ENCODE measurements at regions not wholly inside any gene's neighbourhood (a gene's known extent, or its start where the extent isn't known, plus 50 kb on each side); places are given as distances from the start of the nearest gene placed in this dataset.

DNA sequence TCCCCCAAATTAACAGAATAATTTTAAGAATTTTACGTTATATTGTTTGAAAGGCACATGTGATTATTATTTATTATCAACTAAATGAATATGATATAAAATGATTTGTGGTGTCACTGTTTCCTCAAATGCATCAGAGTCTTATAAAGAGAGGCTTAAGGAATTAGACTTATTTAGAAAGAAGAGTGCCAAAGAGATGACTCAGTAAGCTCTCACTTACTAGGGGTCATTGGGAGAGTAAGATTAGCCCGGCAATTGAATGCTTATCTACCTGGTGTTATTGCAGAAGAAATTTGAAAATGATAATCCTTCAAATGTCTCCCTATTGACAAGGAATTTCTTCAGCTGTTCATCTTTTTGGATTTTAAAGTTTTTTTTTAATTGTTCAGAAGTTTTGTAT lies 408.7 kb downstream of the OXSM start:
- POLR2A ChIA-PET, result no interaction called here
- WGBS (ENCODE audit: insufficient coverage, low coverage, missing lambda C conversion rate), result 3% methylated on average over 2 of the region's 2 CpGs
- no TSS peak for BruUV-seq (replicated peaks)

More for the DNA sequence above, 408.7 kb downstream of the OXSM start:
- Histone ChIP-seq H3K27ac (ENCODE audit: extremely low read depth, low read depth, low read length) (no peak overlapping the region), H3K9me3 (replicated peaks; ENCODE audit: control insufficient read depth, insufficient read depth, low read depth, low read length) (no peaks in the 10 kb centered on the region; the same call in 1 of the 2 replicates), H3K4me3 (no peak overlapping the region), H3K4me2 (ENCODE audit: insufficient read depth, low read length) (no peak overlapping the region), H3K27me3 (ENCODE audit: control insufficient read depth in 2 of 2, insufficient read depth in 2 of 2, low read length in 2 of 2) (no peaks in the 10 kb centered on the region), H2AFZ (ENCODE audit: low read depth, low read length) (no peak overlapping the region), H3K9ac (ENCODE audit: insufficient read depth in 1 of 2, low read depth in 2 of 2, low read length in 2 of 2) (no peak overlapping the region), H3K4me1 (replicated peaks in 1 of 2; ENCODE audit: control insufficient read depth in 2 of 2, insufficient read depth in 2 of 2, low read length in 2 of 2) (no peaks in the 10 kb centered on the region), H3K79me2 (ENCODE audit: control insufficient read depth, insufficient read depth, low read length) (no peaks in the 10 kb centered on the region), H3K36me3 (ENCODE audit: control insufficient read depth, insufficient read depth, low read length) (no peaks in the 10 kb centered on the region), H3K9me1 (ENCODE audit: control insufficient read depth, insufficient read depth, low read length) (no peaks in the 10 kb centered on the region), H4K20me1 (replicated peaks; ENCODE audit: control insufficient read depth, insufficient read depth, low read length) (no peaks in the 10 kb centered on the region)
- FAIRE-seq, result no peak
- in situ Hi-C loops (cut with MboI) (no loop called here), intact Hi-C loops (cut with micrococcal nuclease) (no loop called here)
- ATAC-seq, result no peak
- no peak for DNase-seq (ENCODE audit: extremely low read depth in 1 of 4, low spot score in 3 of 4)
- CTCF ChIA-PET (ENCODE audit: low intra/inter-chr PET ratio), result no interaction called here
- TF ChIP-seq, protein P1, sequence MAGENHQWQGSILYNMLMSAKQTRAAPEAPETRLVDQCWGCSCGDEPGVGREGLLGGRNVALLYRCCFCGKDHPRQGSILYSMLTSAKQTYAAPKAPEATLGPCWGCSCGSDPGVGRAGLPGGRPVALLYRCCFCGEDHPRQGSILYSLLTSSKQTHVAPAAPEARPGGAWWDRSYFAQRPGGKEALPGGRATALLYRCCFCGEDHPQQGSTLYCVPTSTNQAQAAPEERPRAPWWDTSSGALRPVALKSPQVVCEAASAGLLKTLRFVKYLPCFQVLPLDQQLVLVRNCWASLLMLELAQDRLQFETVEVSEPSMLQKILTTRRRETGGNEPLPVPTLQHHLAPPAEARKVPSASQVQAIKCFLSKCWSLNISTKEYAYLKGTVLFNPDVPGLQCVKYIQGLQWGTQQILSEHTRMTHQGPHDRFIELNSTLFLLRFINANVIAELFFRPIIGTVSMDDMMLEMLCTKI (IDR thresholded peaks at IDR 0.05; ENCODE audit: partially characterized antibody), result no peak
- no peak for TF ChIP-seq MAZ (CRISPR knock-in tag; conservative IDR thresholded peaks at IDR 0.05 in 1 of 2, IDR thresholded peaks at IDR 0.05 in 1 of 2)
- TF ChIP-seq RB1 (IDR thresholded peaks at IDR 0.05; ENCODE audit: low read depth), result no peak
- no peak for TF ChIP-seq ZNF274 (IDR thresholded peaks at IDR 0.05; ENCODE audit: borderline replicate concordance, low read depth, low read length)
- TF ChIP-seq GATAD2A (IDR thresholded peaks at IDR 0.05), result no peak
- no peak for TF ChIP-seq ZNF324 (CRISPR knock-in tag; IDR thresholded peaks at IDR 0.05)
- no peak for TF ChIP-seq ZBTB7A (IDR thresholded peaks at IDR 0.05; ENCODE audit: borderline replicate concordance, control insufficient read depth, low read depth, low read length)
- TF ChIP-seq, protein P2, sequence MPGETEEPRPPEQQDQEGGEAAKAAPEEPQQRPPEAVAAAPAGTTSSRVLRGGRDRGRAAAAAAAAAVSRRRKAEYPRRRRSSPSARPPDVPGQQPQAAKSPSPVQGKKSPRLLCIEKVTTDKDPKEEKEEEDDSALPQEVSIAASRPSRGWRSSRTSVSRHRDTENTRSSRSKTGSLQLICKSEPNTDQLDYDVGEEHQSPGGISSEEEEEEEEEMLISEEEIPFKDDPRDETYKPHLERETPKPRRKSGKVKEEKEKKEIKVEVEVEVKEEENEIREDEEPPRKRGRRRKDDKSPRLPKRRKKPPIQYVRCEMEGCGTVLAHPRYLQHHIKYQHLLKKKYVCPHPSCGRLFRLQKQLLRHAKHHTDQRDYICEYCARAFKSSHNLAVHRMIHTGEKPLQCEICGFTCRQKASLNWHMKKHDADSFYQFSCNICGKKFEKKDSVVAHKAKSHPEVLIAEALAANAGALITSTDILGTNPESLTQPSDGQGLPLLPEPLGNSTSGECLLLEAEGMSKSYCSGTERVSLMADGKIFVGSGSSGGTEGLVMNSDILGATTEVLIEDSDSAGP (CRISPR knock-in tag; IDR thresholded peaks at IDR 0.05), result no peak
- TF ChIP-seq, protein P3, sequence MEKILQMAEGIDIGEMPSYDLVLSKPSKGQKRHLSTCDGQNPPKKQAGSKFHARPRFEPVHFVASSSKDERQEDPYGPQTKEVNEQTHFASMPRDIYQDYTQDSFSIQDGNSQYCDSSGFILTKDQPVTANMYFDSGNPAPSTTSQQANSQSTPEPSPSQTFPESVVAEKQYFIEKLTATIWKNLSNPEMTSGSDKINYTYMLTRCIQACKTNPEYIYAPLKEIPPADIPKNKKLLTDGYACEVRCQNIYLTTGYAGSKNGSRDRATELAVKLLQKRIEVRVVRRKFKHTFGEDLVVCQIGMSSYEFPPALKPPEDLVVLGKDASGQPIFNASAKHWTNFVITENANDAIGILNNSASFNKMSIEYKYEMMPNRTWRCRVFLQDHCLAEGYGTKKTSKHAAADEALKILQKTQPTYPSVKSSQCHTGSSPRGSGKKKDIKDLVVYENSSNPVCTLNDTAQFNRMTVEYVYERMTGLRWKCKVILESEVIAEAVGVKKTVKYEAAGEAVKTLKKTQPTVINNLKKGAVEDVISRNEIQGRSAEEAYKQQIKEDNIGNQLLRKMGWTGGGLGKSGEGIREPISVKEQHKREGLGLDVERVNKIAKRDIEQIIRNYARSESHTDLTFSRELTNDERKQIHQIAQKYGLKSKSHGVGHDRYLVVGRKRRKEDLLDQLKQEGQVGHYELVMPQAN (IDR thresholded peaks at IDR 0.05; ENCODE audit: borderline replicate concordance), result no peak
- no peak for TF ChIP-seq ZNF77 (CRISPR knock-in tag; IDR thresholded peaks at IDR 0.05)
- no peak for TF ChIP-seq SRSF9 (IDR thresholded peaks at IDR 0.05; ENCODE audit: borderline replicate concordance, low read depth, low read length)
- TF ChIP-seq TEAD1 (CRISPR knock-in tag; IDR thresholded peaks at IDR 0.05), result no peak
- no peak for TF ChIP-seq POLR2B (IDR thresholded peaks at IDR 0.05; ENCODE audit: low read depth, partially characterized antibody)
- TF ChIP-seq YY1 (IDR thresholded peaks at IDR 0.05; ENCODE audit: borderline replicate concordance in 1 of 3, control insufficient read depth in 1 of 3, extremely low read depth in 1 of 3, insufficient read depth in 3 of 3, insufficient read length in 1 of 3, insufficient replicate concordance in 2 of 3, low read depth in 1 of 3, low read length in 2 of 3), result no peak
- TF ChIP-seq PHTF2 (CRISPR knock-in tag; IDR thresholded peaks at IDR 0.05), result no peak

Measured in K562 (cell line).